ENCODE measurements at regions not wholly inside any gene's neighbourhood (a gene's known extent, or its start where the extent isn't known, plus 50 kb on each side); places are given as distances from the start of the nearest gene placed in this dataset.

GRCh38 chr2:180927030-180927686 is 53.2 kb upstream of the UBE2E3 start:
- no peak overlapping the region for H3K4me3 ChIP-seq (replicated peaks in 1 of 3)
- H3K4me1 ChIP-seq, result no peaks in the 10 kb centered on the region
- TF ChIP-seq CTCF (IDR thresholded peaks at IDR 0.05) (no peak), POLR2A (IDR thresholded peaks at IDR 0.05) (no peak)
- no peaks in the 10 kb centered on the region for H3K9me3 ChIP-seq
- intact Hi-C loops (cut with DNase I), result no loop called here
- no peak overlapping the region for H3K27ac ChIP-seq
- H3K27me3 ChIP-seq, result no peaks in the 10 kb centered on the region
- H3K36me3 ChIP-seq, result no peaks in the 10 kb centered on the region
- WGBS, 2 donors, result 71 to 73% methylated on average over 3 of the region's 3 CpGs
- no peak for DNase-seq

- H3K4me1 ChIP-seq, result no peaks in the 10 kb centered on the region
- WGBS, 2 donors, result 70 to 72% methylated on average over 2 of the region's 2 CpGs
- H3K27me3 ChIP-seq, result no peaks in the 10 kb centered on the region
- H3K27ac ChIP-seq, result no peak overlapping the region
- intact Hi-C loops (cut with DNase I), result no loop called here
- H3K36me3 ChIP-seq, result no peaks in the 10 kb centered on the region
- H3K4me3 ChIP-seq (replicated peaks in 1 of 3), result no peak overlapping the region
- no peak for DNase-seq
- H3K9me3 ChIP-seq, result no peaks in the 10 kb centered on the region
- TF ChIP-seq CTCF (IDR thresholded peaks at IDR 0.05) (no peak), POLR2A (IDR thresholded peaks at IDR 0.05) (no peak)
These were observed 54.7 kb upstream of the UBE2E3 start for GRCh38 chr2:180925700-180926099.

- H3K27ac ChIP-seq, result no peak overlapping the region
- H3K4me1 ChIP-seq, result no peaks in the 10 kb centered on the region
- intact Hi-C loops (cut with DNase I), result no loop called here
- 71 to 81% methylated on average over 2 of the region's 2 CpGs for WGBS, 2 donors
- H3K27me3 ChIP-seq, result no peaks in the 10 kb centered on the region
- H3K9me3 ChIP-seq, result no peaks in the 10 kb centered on the region
- no peak for TF ChIP-seq POLR2A (IDR thresholded peaks at IDR 0.05)
- TF ChIP-seq CTCF (IDR thresholded peaks at IDR 0.05), result no peak
- H3K36me3 ChIP-seq, result no peaks in the 10 kb centered on the region
- no peak overlapping the region for H3K4me3 ChIP-seq (replicated peaks in 1 of 3)
- no peak for DNase-seq
These were observed 56.3 kb upstream of the UBE2E3 start for GRCh38 chr2:180924063-180924462.

- no peak for DNase-seq
- Histone ChIP-seq H3K27ac (no peak overlapping the region), H3K4me1 (no peaks in the 10 kb centered on the region), H3K4me3 (replicated peaks in 1 of 3) (no peak overlapping the region), H3K36me3 (no peaks in the 10 kb centered on the region), H3K27me3 (no peaks in the 10 kb centered on the region), H3K9me3 (no peaks in the 10 kb centered on the region)
- 79 to 87% methylated on average over 9 of the region's 9 CpGs for WGBS, 2 donors
- no peak for TF ChIP-seq CTCF (IDR thresholded peaks at IDR 0.05)
- TF ChIP-seq POLR2A (IDR thresholded peaks at IDR 0.05), result no peak
- intact Hi-C loops (cut with DNase I), result no loop called here
These were observed 69.4 kb upstream of the UBE2E3 start for GRCh38 chr2:180910831-180911665.

- no peaks in the 10 kb centered on the region for H3K4me1 ChIP-seq
- no peaks in the 10 kb centered on the region for H3K9me3 ChIP-seq
- DNase-seq, result no peak
- intact Hi-C loops (cut with DNase I), result no loop called here
- H3K36me3 ChIP-seq, result no peaks in the 10 kb centered on the region
- H3K27ac ChIP-seq, result no peak overlapping the region
- no peak for TF ChIP-seq POLR2A (IDR thresholded peaks at IDR 0.05)
- TF ChIP-seq CTCF (IDR thresholded peaks at IDR 0.05), result no peak
- H3K4me3 ChIP-seq (replicated peaks in 1 of 3), result no peak overlapping the region
- H3K27me3 ChIP-seq, result no peaks in the 10 kb centered on the region
- WGBS, 2 donors, result 46 to 54% methylated on average over 1 of the region's 1 CpG
These were observed 72.7 kb upstream of the UBE2E3 start for GRCh38 chr2:180907731-180908130.
